T-cell (primary cell): ENCODE measurements at regions not wholly inside any gene's neighbourhood (a gene's known extent, or its start where the extent isn't known, plus 50 kb on each side); places are given as distances from the start of the nearest gene placed in this dataset.

Source experiments
- ATAC-seq, 4 experiments: fragments of 200-7000 bp in 3 of 4; fragments of 150-1000 bp in 1 of 4; cut with Tn5 transposase; replicated peaks in 1 of 4; 1 replicate in 3 of 4; 2 replicates in 1 of 4; pipeline ENCODE4 v1.10.0; 2021; ENCODE audit warnings: moderate library complexity in 3 of 4, mild to moderate bottlenecking in 2 of 4, moderate number of reproducible peaks in 1 of 4
- CTCF ChIA-PET, 2 donors: fragments of 300-600 bp; sonication (Branson Sonifier 250); formaldehyde crosslinking; loops; one replicate each; lab custom pipeline; 2022; ENCODE audit warnings: antibody characterized with exemption in 2 of 2; lab: Charles Lee
- POLR2A ChIA-PET, 2 donors: fragments of 300-600 bp; sonication (Branson Sonifier 250); formaldehyde crosslinking; loops; one replicate each; lab custom pipeline; 2022; ENCODE audit warnings: antibody characterized with exemption in 2 of 2; lab: Charles Lee
- DNase-seq, 35 experiments: peaks; one replicate each; pipeline versions ENCODE4 v3.0.0 to v3.0.0-alpha.2; 2013 to 2023
- H3K27ac ChIP-seq: one replicate; pipeline ENCODE4 v1.5.1; 2013; ENCODE audit warnings: low read length
- H3K27me3 ChIP-seq, 2 experiments: replicated peaks in 1 of 2; 1 replicate in 1 of 2; 2 replicates in 1 of 2; pipeline versions ENCODE4 v1.6.1 to v1.7.0; 2013; ENCODE audit warnings: low read length in 1 of 2, mixed read lengths in 1 of 2; ENCODE audit not compliant: control insufficient read depth in 2 of 2, insufficient read depth in 2 of 2; ENCODE audit errors: extremely low read depth in 1 of 2
- H3K36me3 ChIP-seq, 2 donors: 1 replicate in 1 of 2; 2 replicates in 1 of 2; pipeline versions ENCODE4 v1.6.1 to v1.7.0; 2013; ENCODE audit warnings: low read length in 1 of 2; ENCODE audit not compliant: control insufficient read depth in 2 of 2, insufficient read depth in 1 of 2; ENCODE audit errors: extremely low read depth in 1 of 2
- H3K4me1 ChIP-seq, 2 experiments: 1 replicate in 1 of 2; 2 replicates in 1 of 2; pipeline versions ENCODE4 v1.6.1 to v1.7.0; 2013; ENCODE audit warnings: low read length in 2 of 2, mixed read lengths in 1 of 2; ENCODE audit not compliant: insufficient read depth in 2 of 2, control insufficient read depth in 1 of 2; ENCODE audit errors: extremely low read depth in 1 of 2
- H3K4me3 ChIP-seq, 2 donors: 1 replicate in 1 of 2; 2 replicates in 1 of 2; pipeline versions ENCODE4 v1.5.1 to v1.7.0; 2013; ENCODE audit warnings: mild to moderate bottlenecking in 2 of 2, low read length in 1 of 2, moderate library complexity in 1 of 2; ENCODE audit not compliant: control insufficient read depth in 1 of 2; ENCODE audit errors: extremely low read depth in 1 of 2
- H3K9me3 ChIP-seq: 2 replicates; pipeline ENCODE4 v1.7.0; 2013
- H3K27ac Mint-ChIP-seq, 2 donors: one replicate each; pipeline ENCODE4 v1.8.0; 2020 to 2021; ENCODE audit warnings: mild to moderate bottlenecking in 2 of 2, mixed read lengths in 2 of 2
- H3K27me3 Mint-ChIP-seq, 2 donors: one replicate each; pipeline ENCODE4 v1.8.0; 2021 to 2022; ENCODE audit warnings: mixed read lengths in 2 of 2
- H3K36me3 Mint-ChIP-seq: one replicate; pipeline ENCODE4 v1.8.0; 2021; ENCODE audit warnings: mixed read lengths
- H3K4me1 Mint-ChIP-seq, 3 donors: one replicate each; pipeline ENCODE4 v1.8.0; 2020 to 2022; ENCODE audit warnings: mixed read lengths in 3 of 3, mild to moderate bottlenecking in 1 of 3
- H3K4me3 Mint-ChIP-seq, 3 donors: one replicate each; pipeline ENCODE4 v1.8.0; 2020 to 2022; ENCODE audit warnings: mild to moderate bottlenecking in 3 of 3, mixed read lengths in 3 of 3, moderate library complexity in 3 of 3
- H3K9me3 Mint-ChIP-seq, 3 donors: one replicate each; pipeline ENCODE4 v1.8.0; 2020 to 2022; ENCODE audit warnings: mixed read lengths in 3 of 3
- WGBS: methylation state at CpG from one replicate; pipeline ENCODE4 v1.1.5; 2013; ENCODE audit warnings: missing lambda C conversion rate; ENCODE audit not compliant: insufficient coverage; 5-methylcytosine and 5-hydroxymethylcytosine counted together

DNA sequence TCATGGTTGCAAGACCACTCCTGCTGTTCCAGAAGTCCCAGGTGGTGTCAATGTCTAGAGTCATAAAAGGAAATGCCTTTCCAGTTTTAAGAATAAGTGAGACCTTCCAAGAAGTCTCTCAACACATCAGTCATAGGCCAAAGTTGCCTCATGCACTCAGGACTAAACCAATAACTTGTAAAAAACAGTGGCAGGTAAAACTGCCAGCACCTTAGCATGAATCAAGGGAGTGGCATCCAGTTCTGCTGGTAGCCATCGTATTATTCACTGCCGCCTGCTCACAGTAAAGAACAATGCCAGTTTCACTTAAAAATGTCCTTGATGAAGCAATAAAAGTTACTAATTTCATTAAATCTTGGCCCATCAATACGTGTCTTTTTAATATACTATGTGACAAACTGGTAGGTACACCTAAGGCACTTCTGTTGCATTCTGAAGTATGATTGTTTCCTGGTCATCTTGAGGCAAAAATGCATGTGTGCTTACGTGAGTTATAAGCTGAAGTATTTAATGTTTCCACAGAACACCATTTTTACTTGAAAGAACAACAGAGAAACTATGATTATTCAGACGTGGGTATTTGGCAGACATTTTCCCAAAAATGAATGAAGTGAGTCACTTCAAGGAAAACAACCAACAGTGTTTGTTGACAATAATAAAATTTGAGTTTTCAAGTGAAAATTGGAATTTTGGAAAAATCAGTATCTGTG is 125.2 kb upstream of the SNX19 start:
- H3K9me3 ChIP-seq, result no peaks in the 10 kb centered on the region
- CTCF ChIA-PET, result no interaction called here
- H3K4me1 Mint-ChIP-seq, result no peaks in the 10 kb centered on the region

GRCh38 chr11:131042041-131042390 is 125.7 kb upstream of the SNX19 start:
- no peaks in the 10 kb centered on the region for H3K27me3 ChIP-seq

More for the DNA sequence above, 125.2 kb upstream of the SNX19 start:
- peaks cover 0 to 11% (median 0%) of the 10 kb centered on the region in 3 donors for H3K9me3 Mint-ChIP-seq
- H3K27me3 ChIP-seq, result no peaks in the 10 kb centered on the region
- H3K36me3 Mint-ChIP-seq, result no peaks in the 10 kb centered on the region
- DNase-seq (no peak), ATAC-seq (no peak)
- H3K4me3 Mint-ChIP-seq, result no peak overlapping the region
- H3K4me1 ChIP-seq, result no peaks in the 10 kb centered on the region
- no CpG with 5 or more reads among the region's 5 CpGs for WGBS
- peaks cover 1 to 18% of the 10 kb centered on the region in 2 donors for H3K27me3 Mint-ChIP-seq
- no peak overlapping the region for H3K27ac Mint-ChIP-seq
- H3K4me3 ChIP-seq, result no peak overlapping the region
- no peaks in the 10 kb centered on the region for H3K36me3 ChIP-seq
- H3K27ac ChIP-seq, result no peak overlapping the region
- POLR2A ChIA-PET, result no interaction called here

DNA sequence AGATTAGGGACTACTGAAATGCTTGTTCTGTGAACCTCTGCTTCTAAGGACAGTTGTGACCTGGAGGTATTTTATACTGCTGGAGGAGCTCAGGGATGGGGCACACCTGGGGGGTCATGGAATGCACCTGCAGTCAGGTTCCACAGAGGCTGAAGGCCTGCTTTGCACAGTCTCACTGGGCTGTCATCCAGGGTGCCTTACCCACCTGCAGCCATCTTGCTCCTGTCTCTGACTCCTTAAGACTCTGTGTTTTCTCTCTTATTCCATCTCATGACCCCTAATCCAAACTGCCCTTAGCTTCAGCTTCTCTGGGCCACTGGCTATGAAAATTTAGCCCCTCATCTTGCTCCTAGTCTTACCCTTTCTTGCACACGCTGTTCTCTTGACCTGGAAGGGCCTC is 127.0 kb upstream of the SNX19 start:
- peaks cover 0 to 10% (median 0%) of the 10 kb centered on the region in 3 donors for H3K9me3 Mint-ChIP-seq
- POLR2A ChIA-PET, result no interaction called here
- CTCF ChIA-PET, result no interaction called here
- H3K27ac Mint-ChIP-seq, result no peak overlapping the region
- H3K4me1 Mint-ChIP-seq, result no peaks in the 10 kb centered on the region
- peaks cover 4 to 8% of the 10 kb centered on the region in 2 donors for H3K27me3 Mint-ChIP-seq
- DNase-seq (no peak), ATAC-seq (no peak)
- H3K36me3 Mint-ChIP-seq, result no peaks in the 10 kb centered on the region
- Histone ChIP-seq H3K4me1 (no peaks in the 10 kb centered on the region), H3K4me3 (no peak overlapping the region), H3K27ac (no peak overlapping the region), H3K9me3 (no peaks in the 10 kb centered on the region), H3K36me3 (no peaks in the 10 kb centered on the region), H3K27me3 (no peaks in the 10 kb centered on the region)
- H3K4me3 Mint-ChIP-seq, result no peak overlapping the region
- WGBS, result 71% methylated on average over 1 of the region's 1 CpG

More at GRCh38 chr11:131042041-131042390, 125.7 kb upstream of the SNX19 start:
- Histone ChIP-seq H3K27ac (no peak overlapping the region), H3K4me1 (no peaks in the 10 kb centered on the region), H3K36me3 (no peaks in the 10 kb centered on the region), H3K4me3 (no peak overlapping the region), H3K9me3 (no peaks in the 10 kb centered on the region)
- no peak for DNase-seq
- peaks cover 0 to 7% (median 0%) of the 10 kb centered on the region in 3 donors for H3K9me3 Mint-ChIP-seq
- no peak for ATAC-seq
- H3K27ac Mint-ChIP-seq, result no peak overlapping the region
- peaks cover 4 to 14% of the 10 kb centered on the region in 2 donors for H3K27me3 Mint-ChIP-seq
- no peaks in the 10 kb centered on the region for H3K36me3 Mint-ChIP-seq
- ChIA-PET POLR2A (no interaction called here), CTCF (no interaction called here)
- WGBS, result 0% methylated on average over 1 of the region's 1 CpG
- H3K4me1 Mint-ChIP-seq, result no peaks in the 10 kb centered on the region
- H3K4me3 Mint-ChIP-seq, result no peak overlapping the region

DNA sequence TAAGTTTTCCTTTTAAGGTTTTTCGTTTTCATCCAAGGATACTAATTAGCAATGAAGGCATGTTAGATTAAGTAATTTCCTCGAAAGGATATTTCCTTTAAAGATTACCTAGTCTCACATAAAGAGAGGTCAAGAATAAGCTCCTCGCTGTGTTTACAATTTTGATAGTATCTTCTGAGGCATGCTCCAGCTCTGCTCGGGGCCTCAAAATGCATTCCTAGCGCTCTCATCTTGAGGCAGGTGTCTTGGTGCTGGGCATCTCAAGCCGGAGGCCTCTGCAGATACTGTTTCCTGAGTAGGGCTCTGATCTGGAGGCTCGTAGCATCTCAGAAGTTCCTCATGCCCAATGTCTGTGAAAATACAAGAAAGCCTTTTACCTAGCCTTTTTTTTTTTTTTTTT is 128.6 kb upstream of the SNX19 start:
- H3K27me3 ChIP-seq, result no peaks in the 10 kb centered on the region
- POLR2A ChIA-PET, result no interaction called here
- H3K4me3 Mint-ChIP-seq, result no peak overlapping the region
- peaks cover 4% of the 10 kb centered on the region in 2 donors for H3K27me3 Mint-ChIP-seq
- CTCF ChIA-PET, result no interaction called here
- no peaks in the 10 kb centered on the region for H3K4me1 Mint-ChIP-seq
- ATAC-seq (no peak), DNase-seq (no peak)
- no peak overlapping the region for H3K4me3 ChIP-seq
- H3K27ac ChIP-seq, result no peak overlapping the region
- H3K36me3 ChIP-seq, result no peaks in the 10 kb centered on the region
- H3K27ac Mint-ChIP-seq, result no peak overlapping the region
- peaks cover 0 to 5% (median under 1%) of the 10 kb centered on the region in 3 donors for H3K9me3 Mint-ChIP-seq
- no peaks in the 10 kb centered on the region for H3K9me3 ChIP-seq
- H3K4me1 ChIP-seq, result no peaks in the 10 kb centered on the region
- WGBS, result 85% methylated on average over 2 of the region's 7 CpGs
- no peaks in the 10 kb centered on the region for H3K36me3 Mint-ChIP-seq

GRCh38 chr11:131052367-131052766 is 136.1 kb upstream of the SNX19 start:
- H3K4me1 ChIP-seq, result no peaks in the 10 kb centered on the region
- H3K27ac Mint-ChIP-seq, result no peak overlapping the region
- ChIA-PET POLR2A (no interaction called here), CTCF (no interaction called here)
- no peaks in the 10 kb centered on the region for H3K4me1 Mint-ChIP-seq
- WGBS, result 100% methylated on average over 1 of the region's 3 CpGs
- no peaks in the 10 kb centered on the region for H3K27me3 ChIP-seq
- ATAC-seq, result no peak
- no peaks in the 10 kb centered on the region for H3K36me3 ChIP-seq
- no peak for DNase-seq
- H3K27me3 Mint-ChIP-seq, result peaks cover 0 to 6% of the 10 kb centered on the region in 2 donors
- peaks cover 0 to 12% (median 4%) of the 10 kb centered on the region in 3 donors for H3K9me3 Mint-ChIP-seq
- no peaks in the 10 kb centered on the region for H3K36me3 Mint-ChIP-seq
- H3K4me3 Mint-ChIP-seq, result no peak overlapping the region
- H3K9me3 ChIP-seq, result no peaks in the 10 kb centered on the region
- no peak overlapping the region for H3K4me3 ChIP-seq
- no peak overlapping the region for H3K27ac ChIP-seq

GRCh38 chr11:131056036-131056435 is 139.8 kb upstream of the SNX19 start:
- H3K4me1 ChIP-seq, result no peaks in the 10 kb centered on the region
- Mint-ChIP-seq H3K4me3 (no peak overlapping the region), H3K4me1 (no peaks in the 10 kb centered on the region), H3K27me3 (peaks cover 0 to 14% of the 10 kb centered on the region in 2 donors), H3K9me3 (peaks cover 0 to 4% (median 0%) of the 10 kb centered on the region in 3 donors), H3K36me3 (no peaks in the 10 kb centered on the region), H3K27ac (no peak overlapping the region)
- CTCF ChIA-PET, result no interaction called here
- no peak overlapping the region for H3K4me3 ChIP-seq
- no peak overlapping the region for H3K27ac ChIP-seq
- no peaks in the 10 kb centered on the region for H3K27me3 ChIP-seq
- no CpG with 5 or more reads among the region's 2 CpGs for WGBS
- DNase-seq, result no peak
- no peaks in the 10 kb centered on the region for H3K9me3 ChIP-seq
- POLR2A ChIA-PET, result no interaction called here
- ATAC-seq, result no peak
- H3K36me3 ChIP-seq, result no peaks in the 10 kb centered on the region
